Esophagus mucosa (tissue), 1 donor: ENCODE measurements at regions not wholly inside any gene's neighbourhood (a gene's known extent, or its start where the extent isn't known, plus 50 kb on each side); places are given as distances from the start of the nearest gene placed in this dataset.
A peak's percentile ranks its signal among the peaks of the same experiment; 100 is the strongest.

Source experiments
- ATAC-seq: fragments of 200-7000 bp; cut with Tn5 transposase; one replicate; pipeline ENCODE4 v1.9.1; 2020
- donor health status: DM: yes; HTN: yes; CAD: no.

DNA sequence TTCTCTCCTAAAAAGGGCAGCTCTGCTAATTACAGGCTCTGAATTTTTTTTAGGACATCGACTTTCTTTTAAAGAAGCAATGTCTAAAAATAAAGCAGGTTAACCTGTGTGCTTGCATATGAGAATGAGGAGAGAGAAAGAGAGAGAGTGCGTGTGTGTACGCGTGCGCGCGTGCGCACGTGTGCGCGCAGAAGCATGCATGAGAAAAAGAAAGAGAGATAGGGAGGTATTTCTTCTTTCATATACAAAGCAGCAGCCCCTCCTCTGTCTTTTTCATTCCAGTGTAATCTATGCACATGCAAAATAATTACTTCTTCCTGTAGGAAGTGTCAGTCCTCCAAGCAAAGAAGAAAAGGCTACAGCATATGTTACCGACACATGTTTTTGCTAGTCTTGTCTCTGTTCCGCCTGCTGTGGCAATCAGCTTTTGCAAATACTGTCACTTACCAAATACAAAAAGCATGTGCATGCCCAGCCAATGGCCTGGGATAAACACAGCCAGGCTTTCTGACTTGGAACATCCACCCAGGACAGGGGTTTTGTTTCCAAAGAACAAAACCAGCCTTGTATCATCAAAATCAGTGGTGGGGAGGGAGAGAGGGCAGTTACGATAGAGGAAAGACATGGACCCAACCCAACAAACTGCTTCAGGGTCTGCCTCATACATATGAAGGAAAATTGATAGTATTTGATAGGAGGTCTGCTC is 252.3 kb upstream of the SLC24A2 start:
- ATAC-seq: no peak

DNA sequence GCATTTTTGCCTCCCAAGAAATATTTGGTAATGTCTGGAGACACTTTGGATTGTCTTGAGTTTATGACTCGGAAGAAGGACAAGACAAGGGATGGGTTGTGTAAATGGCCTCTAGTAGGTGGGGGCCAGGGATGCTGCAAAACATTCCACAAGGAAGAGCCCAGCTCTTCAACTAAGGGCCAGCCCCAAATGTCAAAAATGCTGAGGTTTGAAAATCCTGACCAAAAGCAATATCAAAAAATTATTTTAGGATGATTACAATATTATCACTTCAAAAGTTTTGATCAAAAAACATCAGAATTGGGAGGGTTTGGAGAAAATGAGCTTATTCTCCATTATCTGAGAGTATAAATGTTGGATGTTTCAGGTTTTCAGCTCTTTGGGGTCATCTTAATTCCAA is 248.9 kb upstream of the SLC24A2 start:
- no peak for ATAC-seq

DNA sequence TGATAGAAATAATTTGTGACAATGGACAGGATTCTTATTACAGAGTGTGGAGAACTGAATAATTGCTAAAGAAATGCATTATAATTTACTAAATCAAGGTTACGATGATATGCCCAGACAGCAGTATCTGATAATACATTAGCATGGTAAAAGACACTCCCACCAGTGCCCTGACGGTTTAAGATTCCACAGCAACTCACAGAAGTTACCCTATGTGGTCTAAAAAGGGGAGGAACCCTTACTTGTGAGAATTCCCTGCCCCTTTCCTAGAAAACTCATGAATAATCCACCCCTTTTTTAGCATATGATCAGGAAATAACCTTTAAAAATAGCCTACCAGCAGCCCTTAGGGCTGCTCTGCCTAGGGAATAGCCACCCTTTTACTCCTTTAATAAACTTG is 244.7 kb upstream of the SLC24A2 start:
- ATAC-seq: no peak

DNA sequence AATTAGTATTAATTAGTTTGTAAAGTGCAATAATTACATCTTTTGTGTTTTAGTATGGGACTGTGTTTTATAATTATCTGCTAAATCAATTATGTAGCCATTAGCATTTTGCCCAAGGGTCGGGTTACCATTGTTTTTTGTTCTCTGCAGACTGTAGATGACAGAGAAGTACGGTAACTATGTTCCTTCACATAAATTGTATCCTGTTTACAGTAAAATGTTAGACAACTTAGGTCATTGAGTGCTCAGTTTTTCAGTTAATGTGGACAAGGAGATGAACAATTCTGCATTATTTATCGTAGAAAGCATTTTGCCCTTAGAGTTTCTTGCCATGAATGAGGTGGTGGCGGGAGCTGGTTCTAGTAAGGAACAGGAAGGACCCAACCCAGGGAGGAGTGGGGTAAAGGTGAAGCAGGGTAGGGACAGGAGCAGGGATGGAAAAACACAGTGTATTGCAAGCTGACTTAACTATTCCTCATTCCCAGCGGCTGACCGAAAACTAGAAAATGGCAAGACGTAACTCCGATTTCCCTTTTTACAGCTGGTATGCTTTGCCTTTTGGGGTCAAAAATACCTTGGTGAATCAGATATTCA is 243.7 kb upstream of the SLC24A2 start:
- no peak for ATAC-seq

DNA sequence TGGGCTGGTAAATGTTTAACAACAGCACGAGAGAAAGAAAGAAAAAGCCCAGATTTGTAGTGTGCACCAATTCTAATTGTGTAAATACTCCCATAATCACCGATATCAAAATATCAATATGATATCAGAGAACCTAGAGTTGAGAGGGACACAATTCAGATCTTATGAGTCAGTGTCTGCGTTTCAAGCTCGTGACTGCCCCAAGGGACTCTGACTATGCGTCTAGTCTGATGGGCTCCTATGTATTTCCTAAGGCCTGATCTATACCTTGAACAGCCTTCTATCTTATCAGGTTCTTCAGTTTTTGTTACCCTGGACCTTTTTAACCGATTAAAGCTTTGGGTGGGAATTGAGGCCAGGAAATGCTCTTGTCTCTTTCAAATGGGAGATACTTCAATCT is 243.0 kb upstream of the SLC24A2 start:
- ATAC-seq: no peak

DNA sequence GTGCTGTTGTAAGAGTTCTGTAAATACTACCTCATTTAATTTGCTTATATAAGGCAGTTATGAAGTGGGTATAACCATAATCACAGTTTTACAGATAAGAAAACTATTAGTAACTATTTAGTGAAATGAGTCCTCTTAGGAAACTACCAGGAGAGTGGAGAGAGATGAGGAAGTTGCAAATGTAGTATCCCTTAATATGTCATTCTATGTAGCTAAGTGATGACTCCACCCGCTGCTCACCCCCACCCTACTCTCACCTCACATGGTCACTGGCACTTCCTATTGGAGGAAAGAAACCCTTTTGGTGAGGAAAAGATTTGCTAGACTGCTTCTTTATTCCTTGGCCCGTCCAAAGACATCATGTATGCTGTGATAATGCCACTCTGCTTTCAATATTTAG is 241.8 kb upstream of the SLC24A2 start:
- no peak for ATAC-seq

DNA sequence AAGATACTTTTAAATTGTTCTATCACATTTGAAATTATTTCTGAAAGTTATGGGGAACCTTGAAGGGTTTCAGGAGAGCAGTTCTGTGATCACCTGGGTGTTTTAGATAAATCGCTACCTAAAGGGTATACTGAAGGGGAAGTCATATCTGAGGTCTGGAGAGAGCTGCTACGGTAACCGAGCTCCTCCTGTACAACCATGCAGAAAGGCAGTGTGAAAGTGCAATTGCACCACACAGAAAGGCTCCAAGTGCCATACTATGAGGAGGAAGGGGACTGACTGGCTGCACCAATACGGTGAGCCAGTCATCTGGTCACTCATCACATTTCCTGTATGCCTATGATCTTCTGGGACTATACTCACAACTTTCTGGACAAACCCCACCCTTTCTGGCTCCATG is 241.4 kb upstream of the SLC24A2 start:
- no peak for ATAC-seq

DNA sequence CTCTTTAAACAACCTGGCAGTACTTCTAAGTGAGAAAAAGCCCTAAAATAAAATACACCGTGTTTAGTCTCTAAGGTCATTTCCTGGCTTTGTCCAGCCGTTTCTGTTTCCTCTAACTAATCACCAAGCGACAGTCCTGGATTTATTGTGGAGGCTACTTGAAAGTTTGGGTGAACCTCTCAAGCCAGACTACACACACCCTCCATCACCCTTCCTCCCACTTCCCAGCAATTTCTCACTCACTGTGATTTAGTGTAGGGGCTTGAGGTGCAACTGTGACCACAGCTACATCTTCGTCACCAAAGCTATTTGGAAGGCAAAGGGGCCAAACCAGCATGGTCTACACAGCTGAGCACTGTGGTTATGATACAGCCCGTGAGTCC is 240.0 kb upstream of the SLC24A2 start:
- no peak for ATAC-seq

DNA sequence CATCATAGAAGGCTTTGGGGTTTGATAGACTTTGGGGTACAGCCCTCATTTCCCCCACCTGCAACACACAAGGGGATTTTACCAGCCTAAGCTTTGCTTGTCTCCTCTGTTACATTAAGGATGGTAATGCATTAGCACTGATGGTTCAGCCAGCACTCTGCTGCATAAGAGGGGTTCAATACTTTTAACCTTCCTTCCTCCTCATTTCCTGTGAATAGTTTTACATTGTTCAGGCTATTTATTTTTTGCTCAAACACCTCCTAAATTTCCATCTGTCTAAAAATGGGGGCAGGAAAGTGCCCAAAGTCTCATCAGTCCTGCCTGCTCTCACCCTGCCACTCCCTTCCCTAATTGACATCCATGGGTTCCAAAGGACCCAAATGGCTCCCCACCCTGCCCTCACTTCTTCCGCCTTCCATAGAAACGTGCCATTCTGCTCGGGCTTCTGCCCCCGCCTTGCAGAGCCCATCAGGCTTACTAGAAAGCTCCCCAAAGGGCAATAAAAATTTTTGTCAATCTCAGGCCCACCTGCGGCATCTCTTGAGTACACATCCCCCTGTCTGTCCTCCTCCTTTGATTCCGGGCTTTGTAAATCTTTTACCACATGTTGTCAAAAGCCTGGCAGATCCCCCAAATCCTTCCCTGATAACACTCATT is 239.5 kb upstream of the SLC24A2 start:
- no peak for ATAC-seq

DNA sequence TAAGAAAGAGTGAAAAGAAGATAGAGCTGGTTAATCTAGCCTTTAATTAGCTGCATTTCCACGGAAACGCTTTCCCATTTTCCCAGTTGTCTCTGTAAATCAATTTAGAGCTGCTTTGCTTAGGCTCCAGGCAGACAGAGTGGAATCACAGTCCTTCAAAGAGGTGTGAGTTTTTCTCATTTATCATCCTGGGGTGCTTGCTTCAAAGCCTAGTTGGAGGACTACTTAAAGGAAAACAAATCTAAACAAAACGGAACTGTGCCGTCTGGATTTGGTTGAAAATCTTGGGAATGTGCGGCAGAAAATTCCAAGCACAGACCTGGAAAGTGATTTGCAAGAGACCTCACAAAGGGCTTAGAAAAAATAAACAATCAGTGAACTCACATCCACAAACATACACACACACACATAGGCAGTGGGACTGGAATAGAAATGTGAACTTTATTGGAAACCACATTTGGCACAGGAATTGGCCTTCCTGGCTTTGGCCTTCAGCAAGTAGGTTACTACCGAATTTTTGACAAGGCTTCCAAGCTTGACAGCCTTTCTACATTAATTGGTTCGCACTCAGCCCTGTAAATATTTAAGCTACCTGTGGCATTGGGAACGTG is 235.2 kb upstream of the SLC24A2 start:
- no peak for ATAC-seq

DNA sequence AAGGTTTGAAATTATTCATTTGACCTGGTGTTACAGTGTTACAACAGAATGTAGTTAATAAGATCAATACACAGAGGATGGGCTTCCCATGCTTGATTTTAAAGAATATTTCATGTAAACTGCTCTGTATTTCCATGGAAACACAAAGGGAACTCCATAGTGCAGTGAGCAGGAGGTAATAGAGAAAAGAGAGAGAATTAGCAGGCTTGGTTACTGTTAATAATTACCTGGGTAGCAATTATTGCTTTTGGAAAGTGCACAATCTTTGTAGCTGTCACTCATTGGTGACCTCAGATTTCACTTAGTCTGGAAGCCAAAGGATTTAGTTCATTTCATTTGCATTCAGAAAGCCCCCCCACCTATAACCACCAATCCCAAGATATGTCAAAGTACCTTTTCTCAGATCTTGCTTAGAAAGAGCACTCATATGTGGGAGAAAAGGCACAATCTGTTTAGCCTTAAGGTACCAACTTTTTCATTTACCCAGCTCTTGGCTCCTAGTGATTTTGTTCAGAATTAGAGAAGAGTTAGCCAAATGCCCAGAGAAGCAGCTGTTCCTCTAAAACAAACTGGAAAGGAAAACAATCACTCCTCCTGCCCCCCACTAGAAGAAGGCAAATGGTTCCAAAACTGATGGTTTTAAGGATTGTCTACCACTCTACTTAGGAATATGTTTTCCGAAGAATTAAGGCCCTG is 234.5 kb upstream of the SLC24A2 start:
- no peak for ATAC-seq

DNA sequence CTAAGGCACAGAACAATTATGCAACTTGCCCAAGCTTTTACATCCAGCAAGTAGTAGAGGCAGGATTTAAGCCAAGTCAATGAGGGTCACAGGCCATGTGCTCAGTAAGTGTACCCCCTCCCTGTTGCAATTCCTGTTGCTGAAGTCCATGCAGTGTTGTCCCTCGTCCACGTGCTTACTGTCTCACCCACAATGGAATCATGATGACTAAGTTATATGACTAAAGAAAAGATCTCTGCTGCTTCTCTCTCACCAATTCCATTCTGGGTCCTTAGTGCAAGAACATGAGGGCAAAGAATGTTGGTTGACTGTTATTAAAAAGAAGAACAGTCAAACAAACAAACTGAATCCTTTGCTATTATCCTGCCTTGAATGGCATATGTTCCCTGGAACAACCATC is 233.6 kb upstream of the SLC24A2 start:
- no peak for ATAC-seq

DNA sequence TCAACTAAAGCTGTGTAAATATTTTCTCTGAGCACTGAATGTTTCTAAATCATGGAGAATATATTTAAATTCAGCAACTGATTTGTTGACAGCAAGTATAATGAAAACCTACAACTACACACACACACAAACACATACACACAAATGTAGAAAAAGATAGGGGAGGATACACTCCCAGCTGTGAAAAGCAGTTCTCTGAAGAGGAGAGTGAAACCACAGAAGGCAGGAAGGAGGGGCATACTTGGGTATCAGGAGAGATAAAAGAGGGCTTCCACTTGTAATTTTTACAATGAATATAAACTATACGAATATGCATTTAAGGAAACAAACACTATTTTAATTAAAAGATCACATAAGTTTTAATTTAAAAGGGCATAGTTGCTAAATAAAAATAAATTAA is 227.8 kb upstream of the SLC24A2 start:
- no peak for ATAC-seq

DNA sequence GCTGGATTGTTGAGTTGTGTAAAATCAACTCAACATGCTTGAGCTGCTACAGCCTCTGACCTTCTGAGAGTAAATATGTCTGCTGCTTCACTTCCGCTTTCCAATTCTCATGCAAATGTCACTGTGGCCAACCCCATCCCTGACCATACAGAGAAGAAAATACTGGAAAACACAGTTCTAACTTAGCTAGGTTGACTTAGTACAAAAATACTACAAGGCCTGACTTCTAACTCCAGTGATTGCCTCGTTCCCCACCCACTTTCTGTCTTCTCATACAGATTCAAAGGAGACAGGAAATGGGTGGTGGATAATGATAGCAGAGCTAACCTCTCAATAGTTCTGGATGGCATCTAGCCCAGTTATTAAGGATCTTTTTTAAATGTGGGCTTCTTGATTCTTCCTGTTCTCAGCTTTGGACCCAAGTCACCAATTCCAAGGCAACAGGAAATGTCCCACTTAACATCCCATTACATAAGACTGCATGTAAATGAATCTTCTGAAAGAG is 226.6 kb upstream of the SLC24A2 start:
- ATAC-seq: no peak

DNA sequence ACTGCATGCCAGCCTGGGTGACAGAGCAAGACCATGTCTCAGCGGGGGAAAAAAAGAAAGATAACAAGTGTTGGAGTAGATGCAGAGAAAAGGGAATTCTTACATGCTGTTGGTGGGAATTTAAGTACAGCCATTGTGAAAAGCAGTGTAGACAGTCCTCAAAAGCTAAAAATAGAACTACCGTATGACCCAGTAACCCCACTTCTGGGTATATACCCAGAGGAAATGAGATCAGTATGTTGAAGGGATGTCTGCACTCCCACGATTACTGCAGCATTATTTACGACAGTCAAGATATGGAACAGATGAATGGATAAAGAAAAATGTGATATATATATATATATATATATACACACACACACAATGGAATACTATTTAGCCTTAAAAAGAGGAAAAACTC is 225.3 kb upstream of the SLC24A2 start:
- no peak for ATAC-seq

DNA sequence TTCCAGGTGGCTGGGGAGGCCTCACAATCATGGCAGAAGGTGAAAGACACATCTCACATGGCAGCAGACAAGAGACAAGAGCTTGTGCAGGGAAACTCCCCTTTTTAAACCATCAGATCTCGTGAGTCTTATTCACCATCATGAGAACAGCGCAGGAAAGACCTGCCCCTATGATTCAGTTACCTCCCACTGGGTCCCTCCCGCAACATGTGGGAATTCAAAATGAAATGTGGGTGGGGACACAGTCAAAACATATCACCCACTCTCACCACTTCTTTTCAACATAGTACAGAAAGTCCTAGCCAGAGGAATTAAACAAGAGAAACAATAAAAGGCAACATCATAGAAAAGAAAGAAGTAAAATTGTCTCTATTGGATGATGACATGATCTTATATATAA is 223.4 kb upstream of the SLC24A2 start:
- ATAC-seq: no peak

DNA sequence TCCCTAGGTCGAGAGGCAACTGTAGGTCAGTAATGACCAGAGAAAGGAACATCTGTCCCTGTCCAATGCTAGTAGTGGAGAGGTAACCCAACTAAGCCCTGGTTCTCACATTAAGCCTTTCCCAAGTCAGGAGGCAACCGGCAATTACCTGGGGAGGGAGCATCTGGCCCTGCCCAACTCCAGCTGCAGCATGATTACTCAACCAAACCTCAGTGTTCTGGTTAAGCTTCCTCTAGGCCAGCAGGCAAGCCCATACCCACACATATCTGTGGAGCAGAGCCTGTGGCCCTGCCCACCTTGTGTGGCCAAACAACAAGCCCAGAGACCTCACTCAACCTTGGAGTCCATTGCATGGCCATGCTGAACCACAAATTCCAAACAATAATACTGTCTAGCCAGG is 220.8 kb upstream of the SLC24A2 start:
- ATAC-seq: no peak

DNA sequence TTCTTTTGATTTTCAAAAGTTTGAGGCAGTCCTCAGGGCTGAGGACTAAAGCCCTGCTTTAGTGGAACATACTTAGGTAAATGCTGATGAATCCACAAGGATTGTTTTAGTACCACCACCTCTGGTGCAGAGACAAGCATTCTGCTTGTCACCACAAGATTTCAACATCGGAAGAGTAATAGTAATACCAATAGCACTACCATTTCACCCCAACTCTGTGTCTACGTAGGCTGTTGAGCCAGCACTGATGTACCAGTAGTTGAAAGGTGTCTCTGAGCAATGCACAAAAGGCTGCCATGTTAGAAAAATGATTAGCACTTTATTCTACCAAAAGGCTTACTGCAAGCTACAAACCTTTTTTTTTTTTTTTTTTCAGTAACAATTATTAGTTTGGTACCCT is 213.2 kb upstream of the SLC24A2 start:
- ATAC-seq: no peak

DNA sequence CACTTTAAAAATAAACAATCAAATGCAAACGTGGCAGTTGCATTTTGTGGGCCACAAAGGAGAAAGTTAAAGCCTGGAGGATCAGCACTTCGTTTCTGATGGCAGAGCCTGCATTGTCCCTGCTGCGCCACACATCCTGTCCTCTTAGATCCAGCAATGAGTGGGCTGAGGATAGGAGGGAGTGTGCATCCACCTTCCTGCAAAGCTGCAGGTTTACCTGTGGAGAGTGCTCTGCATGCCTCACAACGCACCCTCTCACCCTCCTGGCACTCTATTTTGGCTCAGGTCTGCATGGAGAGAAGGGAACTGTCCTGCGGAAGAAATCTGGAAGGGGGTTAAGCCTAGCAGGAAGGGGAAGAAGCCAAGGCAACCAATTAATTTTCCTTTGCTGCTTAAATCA is 212.2 kb upstream of the SLC24A2 start:
- no peak for ATAC-seq

DNA sequence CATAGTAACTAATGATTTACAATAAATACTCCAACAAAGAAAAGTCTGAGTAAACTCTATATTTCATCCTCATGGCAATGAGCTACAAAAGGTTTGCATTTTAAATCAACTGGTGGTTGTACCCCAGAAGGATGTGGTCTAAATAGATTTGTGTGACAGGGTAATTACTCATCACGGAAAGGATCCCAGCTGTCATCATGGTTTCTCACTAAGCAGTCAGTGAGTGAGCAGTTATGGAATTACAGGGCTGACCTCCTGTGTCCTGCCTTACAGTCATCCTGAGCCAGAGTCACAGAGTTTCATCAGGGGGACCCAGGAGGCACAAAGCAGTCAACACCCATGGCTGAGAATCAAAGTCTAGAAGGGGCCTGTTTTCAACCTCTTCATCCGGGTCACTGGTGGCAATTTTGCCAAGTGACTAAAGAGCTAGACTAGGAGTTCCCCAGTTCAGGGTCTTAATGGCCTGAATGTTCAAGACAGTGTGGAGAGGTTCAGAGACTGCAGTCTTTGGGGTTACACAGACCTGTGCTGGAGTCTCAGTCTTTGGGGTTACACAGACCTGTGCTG is 210.7 kb upstream of the SLC24A2 start:
- peak; percentile 46 for ATAC-seq

DNA sequence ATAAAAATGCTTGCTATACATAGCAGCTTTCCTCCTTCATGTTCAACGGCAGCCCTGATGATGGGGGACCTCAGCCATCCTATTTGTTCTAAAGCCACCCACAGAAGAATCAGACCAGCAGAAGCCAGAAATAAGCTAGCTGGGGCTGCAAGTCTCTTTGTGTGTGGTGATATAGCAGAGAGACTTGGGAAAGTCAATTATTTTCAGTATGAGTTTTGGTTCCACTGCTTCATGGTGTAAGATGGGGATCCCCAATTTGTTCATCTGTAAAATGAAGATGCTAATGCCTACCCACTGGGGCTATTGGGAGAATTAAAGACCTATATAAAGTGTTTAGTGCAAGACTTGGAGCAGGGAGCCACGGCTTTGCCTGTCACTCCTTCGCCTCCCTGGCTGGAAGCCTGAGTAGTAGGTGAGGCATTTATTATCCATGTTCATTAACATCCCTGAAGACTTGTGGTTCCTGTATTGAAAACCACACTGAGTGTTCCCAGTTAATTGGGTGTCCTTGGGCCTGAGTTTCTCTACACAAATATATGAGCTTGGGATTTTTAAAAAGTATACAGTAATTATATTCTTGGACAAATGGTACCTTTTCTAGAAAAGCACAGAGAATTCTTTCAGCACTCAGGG is 210.1 kb upstream of the SLC24A2 start:
- no peak for ATAC-seq

DNA sequence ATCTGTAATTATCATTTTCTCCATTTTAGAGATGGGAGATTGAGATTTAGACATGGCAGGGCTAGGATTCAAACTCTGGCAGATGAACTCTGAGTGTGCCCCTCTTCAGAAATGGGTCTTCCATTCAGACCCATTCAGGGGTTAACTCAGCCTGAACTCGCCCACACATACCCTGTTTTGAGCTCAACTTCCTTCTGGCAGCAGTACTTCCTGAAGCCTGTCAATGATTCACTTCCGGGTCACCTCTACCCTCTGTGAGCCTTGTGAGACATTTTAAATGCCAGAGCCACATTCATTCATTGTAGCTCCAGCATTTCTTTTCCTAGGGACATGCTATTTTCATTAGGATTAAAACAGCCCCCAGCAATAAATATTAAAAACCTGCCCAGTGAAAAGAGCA is 209.3 kb upstream of the SLC24A2 start:
- peak; percentile 33 for ATAC-seq
